ENCODE measurements at regions not wholly inside any gene's neighbourhood (a gene's known extent, or its start where the extent isn't known, plus 50 kb on each side); places are given as distances from the start of the nearest gene placed in this dataset.

DNA sequence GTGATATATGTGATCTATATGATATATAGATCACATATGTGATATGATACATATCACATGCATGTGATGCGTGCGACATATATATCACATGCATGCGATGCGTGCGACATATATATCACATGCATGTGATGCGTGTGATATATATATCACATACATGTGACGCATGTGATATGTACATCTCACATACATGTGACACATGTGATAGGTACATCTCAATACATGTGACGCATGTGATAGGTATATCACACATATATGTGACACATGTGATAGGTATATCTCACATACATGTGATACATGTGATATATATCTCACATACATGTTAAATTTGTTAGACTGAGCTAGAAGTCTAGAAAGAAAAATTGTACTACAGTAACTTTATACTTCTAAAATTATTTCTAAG is 1095.9 kb downstream of the EFNA5 start:
- Histone ChIP-seq H4K20me1 (ENCODE audit: insufficient read depth, low read length) (no peaks in the 10 kb centered on the region), H3K9ac (ENCODE audit: low read depth, low read length) (no peak overlapping the region), H3K27me3 (ENCODE audit: control insufficient read depth, insufficient read depth, low read length) (no peaks in the 10 kb centered on the region), H2BK20ac (ENCODE audit: low read depth, low read length) (no peak overlapping the region), H3K23ac (ENCODE audit: low read depth, low read length) (no peak overlapping the region), H3K27ac (ENCODE audit: insufficient read depth, low read length) (no peak overlapping the region), H3K9me3 (ENCODE audit: control insufficient read depth, insufficient read depth, low read length) (no peaks in the 10 kb centered on the region), H3K18ac (ENCODE audit: low read depth, low read length) (no peak overlapping the region), H2BK120ac (ENCODE audit: low read depth, low read length) (no peak overlapping the region), H2BK5ac (ENCODE audit: low read depth, low read length, poor library complexity, severe bottlenecking) (no peak overlapping the region), H4K8ac (ENCODE audit: low read depth in 2 of 2, low read length in 2 of 2) (no peak overlapping the region), H2BK15ac (ENCODE audit: low read depth, low read length) (no peak overlapping the region), H3K4me3 (ENCODE audit: insufficient read depth, low read depth, low read length) (no peak overlapping the region), H3K4me1 (ENCODE audit: control insufficient read depth, insufficient read depth, low read length) (no peaks in the 10 kb centered on the region), H3K79me1 (ENCODE audit: low read depth in 1 of 2, low read length in 2 of 2) (no peaks in the 10 kb centered on the region), H2AK9ac (replicated peaks; ENCODE audit: low read depth, low read length, poor library complexity) (no peak overlapping the region), H2AK5ac (ENCODE audit: low read depth, low read length) (no peak overlapping the region), H3K4me2 (ENCODE audit: low read depth, low read length) (no peak overlapping the region), H3K4ac (ENCODE audit: low read depth, low read length) (no peak overlapping the region), H3K36me3 (ENCODE audit: control insufficient read depth, insufficient read depth, low read length) (no peaks in the 10 kb centered on the region), H3K56ac (ENCODE audit: extremely low read depth, insufficient read depth, low read length) (no peak overlapping the region), H3K14ac (replicated peaks; ENCODE audit: low read depth, low read length) (no peak overlapping the region), H4K5ac (ENCODE audit: low read depth, low read length) (no peak overlapping the region), H2AFZ (replicated peaks; ENCODE audit: low read length, poor library complexity) (no peak overlapping the region), H4K91ac (ENCODE audit: insufficient read depth, low read depth, low read length) (no peak overlapping the region), H3K9me1 (ENCODE audit: insufficient read depth, low read length) (no peaks in the 10 kb centered on the region)
- TF ChIP-seq MAFK (IDR thresholded peaks at IDR 0.05; ENCODE audit: low read depth, low read length) (no peak), BHLHE40 (IDR thresholded peaks at IDR 0.05; ENCODE audit: low read depth, low read length) (no peak), CHD1 (IDR thresholded peaks at IDR 0.05; ENCODE audit: low read depth, low read length) (no peak), MXI1 (IDR thresholded peaks at IDR 0.05; ENCODE audit: borderline replicate concordance, low read depth, low read length) (no peak), NFE2L2 (IDR thresholded peaks at IDR 0.05; ENCODE audit: low read depth, low read length) (no peak)
- TF ChIP-seq, protein P1, sequence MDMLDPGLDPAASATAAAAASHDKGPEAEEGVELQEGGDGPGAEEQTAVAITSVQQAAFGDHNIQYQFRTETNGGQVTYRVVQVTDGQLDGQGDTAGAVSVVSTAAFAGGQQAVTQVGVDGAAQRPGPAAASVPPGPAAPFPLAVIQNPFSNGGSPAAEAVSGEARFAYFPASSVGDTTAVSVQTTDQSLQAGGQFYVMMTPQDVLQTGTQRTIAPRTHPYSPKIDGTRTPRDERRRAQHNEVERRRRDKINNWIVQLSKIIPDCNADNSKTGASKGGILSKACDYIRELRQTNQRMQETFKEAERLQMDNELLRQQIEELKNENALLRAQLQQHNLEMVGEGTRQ (IDR thresholded peaks at IDR 0.05; ENCODE audit: low read depth, low read length): no peak
- TF ChIP-seq, protein P2, sequence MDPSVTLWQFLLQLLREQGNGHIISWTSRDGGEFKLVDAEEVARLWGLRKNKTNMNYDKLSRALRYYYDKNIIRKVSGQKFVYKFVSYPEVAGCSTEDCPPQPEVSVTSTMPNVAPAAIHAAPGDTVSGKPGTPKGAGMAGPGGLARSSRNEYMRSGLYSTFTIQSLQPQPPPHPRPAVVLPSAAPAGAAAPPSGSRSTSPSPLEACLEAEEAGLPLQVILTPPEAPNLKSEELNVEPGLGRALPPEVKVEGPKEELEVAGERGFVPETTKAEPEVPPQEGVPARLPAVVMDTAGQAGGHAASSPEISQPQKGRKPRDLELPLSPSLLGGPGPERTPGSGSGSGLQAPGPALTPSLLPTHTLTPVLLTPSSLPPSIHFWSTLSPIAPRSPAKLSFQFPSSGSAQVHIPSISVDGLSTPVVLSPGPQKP (IDR thresholded peaks at IDR 0.05; ENCODE audit: borderline replicate concordance, low read depth, low read length): no peak
- TF ChIP-seq, protein P3, sequence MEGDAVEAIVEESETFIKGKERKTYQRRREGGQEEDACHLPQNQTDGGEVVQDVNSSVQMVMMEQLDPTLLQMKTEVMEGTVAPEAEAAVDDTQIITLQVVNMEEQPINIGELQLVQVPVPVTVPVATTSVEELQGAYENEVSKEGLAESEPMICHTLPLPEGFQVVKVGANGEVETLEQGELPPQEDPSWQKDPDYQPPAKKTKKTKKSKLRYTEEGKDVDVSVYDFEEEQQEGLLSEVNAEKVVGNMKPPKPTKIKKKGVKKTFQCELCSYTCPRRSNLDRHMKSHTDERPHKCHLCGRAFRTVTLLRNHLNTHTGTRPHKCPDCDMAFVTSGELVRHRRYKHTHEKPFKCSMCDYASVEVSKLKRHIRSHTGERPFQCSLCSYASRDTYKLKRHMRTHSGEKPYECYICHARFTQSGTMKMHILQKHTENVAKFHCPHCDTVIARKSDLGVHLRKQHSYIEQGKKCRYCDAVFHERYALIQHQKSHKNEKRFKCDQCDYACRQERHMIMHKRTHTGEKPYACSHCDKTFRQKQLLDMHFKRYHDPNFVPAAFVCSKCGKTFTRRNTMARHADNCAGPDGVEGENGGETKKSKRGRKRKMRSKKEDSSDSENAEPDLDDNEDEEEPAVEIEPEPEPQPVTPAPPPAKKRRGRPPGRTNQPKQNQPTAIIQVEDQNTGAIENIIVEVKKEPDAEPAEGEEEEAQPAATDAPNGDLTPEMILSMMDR (conservative IDR thresholded peaks at IDR 0.05; ENCODE audit: low read depth, low read length): no peak
- ChIA-PET CTCF (no interaction called here), POLR2A (ENCODE audit: unreplicated experiment) (no interaction called here)
- DNase-seq (no peak), ATAC-seq (ENCODE audit: low read depth) (no peak)
- intact Hi-C loops (cut with micrococcal nuclease) (no loop called here), in situ Hi-C loops (cut with MboI; ENCODE audit: low sequenced_read_pairs) (no loop called here), dilution Hi-C loops (cut with HindIII; ENCODE audit: low sequenced_read_pairs, unreplicated experiment) (no loop called here)
- no TSS peak for BruUV-seq (replicated peaks)
- no CpG with 5 or more reads among the region's 8 CpGs for WGBS, 2 experiments (ENCODE audit: extremely low coverage in 2 of 2, insufficient read length in 1 of 2)

Measured in IMR-90 (cell line).